ENCODE measurements at regions not wholly inside any gene's neighbourhood (a gene's known extent, or its start where the extent isn't known, plus 50 kb on each side); places are given as distances from the start of the nearest gene placed in this dataset.
A peak's percentile ranks its signal among the peaks of the same experiment; 100 is the strongest.
"Not testable (repeated sequence)": the region's sequence is repeated elsewhere in the genome, so short reads cannot be mapped to it uniquely, and the experiment has no call there.

GRCh38 chr21:31819692-31820091, 53.1 kb upstream of the HUNK start:
- FAIRE-seq; DNase-seq (ENCODE audit: low spot score): not testable (repeated sequence)

DNA sequence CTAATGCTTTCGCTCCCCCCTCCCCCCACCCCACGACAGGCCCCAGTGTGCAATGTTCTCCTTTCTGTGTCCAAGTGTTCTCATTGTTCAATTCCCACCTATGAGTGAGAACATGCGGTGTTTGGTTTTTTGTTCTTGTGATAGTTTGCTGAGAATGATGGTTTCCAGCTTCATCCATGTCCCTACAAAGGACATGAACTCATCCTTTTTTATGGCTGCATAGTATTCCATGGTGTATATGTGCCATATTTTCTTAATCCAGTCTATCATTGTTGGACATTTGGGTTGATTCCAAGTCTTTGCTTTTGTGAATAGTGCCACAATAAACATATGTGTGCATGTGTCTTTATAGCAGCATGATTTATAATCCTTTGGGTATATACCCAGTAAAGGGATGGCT, 58.5 kb upstream of the HUNK start:
- DNase-seq (ENCODE audit: low spot score); FAIRE-seq: not testable (repeated sequence)

- FAIRE-seq = no peak
- DNase-seq (ENCODE audit: low spot score) = no peak
Measured at GRCh38 chr21:31813862-31814261, 59.0 kb upstream of the HUNK start.

GRCh38 chr21:31804008-31804394, 68.8 kb upstream of the HUNK start:
- FAIRE-seq = no peak

GRCh38 chr21:31803039-31804007, 69.5 kb upstream of the HUNK start:
- DNase-seq (ENCODE audit: low spot score) (no peak), FAIRE-seq (no peak)

More at GRCh38 chr21:31804008-31804394, 68.8 kb upstream of the HUNK start:
- DNase-seq (ENCODE audit: low spot score) = no peak

- FAIRE-seq (no peak), DNase-seq (ENCODE audit: low spot score) (no peak)
Measured at GRCh38 chr21:31802331-31802730, 70.4 kb upstream of the SCAF4 start.

DNA sequence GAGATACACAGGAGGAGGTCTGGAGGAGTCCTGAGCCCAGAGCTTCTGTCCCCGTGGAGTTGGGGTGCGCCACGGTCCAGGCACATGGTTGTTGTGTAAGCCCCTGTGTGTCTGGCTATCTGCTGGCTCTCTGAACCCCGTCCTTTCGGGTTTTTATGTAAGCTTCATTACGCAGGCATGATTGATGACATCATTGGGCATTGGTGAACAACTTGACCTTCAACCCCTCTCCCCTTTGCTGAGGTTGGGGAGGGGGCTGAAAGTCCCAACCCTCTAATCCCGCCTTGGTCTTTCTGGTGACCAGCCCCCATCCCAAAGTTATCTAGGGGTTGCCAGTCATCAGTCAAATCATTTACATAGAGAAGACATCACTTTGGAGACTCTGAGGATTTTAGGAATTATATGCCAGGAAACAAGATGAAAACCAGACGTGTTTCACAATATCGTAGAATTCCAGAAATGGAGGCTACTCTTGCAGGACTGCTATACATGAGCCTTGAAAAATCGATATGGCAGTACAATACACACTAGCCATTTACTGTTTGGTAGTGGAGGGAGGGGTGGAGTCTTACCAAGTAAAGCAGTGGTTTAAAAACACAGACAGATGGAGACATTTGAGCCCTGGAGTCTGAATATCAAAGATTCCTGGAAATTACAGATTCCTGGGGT, 69.8 kb upstream of the SCAF4 start:
- no peak for FAIRE-seq
- DNase-seq (ENCODE audit: low spot score) = no peak

DNA sequence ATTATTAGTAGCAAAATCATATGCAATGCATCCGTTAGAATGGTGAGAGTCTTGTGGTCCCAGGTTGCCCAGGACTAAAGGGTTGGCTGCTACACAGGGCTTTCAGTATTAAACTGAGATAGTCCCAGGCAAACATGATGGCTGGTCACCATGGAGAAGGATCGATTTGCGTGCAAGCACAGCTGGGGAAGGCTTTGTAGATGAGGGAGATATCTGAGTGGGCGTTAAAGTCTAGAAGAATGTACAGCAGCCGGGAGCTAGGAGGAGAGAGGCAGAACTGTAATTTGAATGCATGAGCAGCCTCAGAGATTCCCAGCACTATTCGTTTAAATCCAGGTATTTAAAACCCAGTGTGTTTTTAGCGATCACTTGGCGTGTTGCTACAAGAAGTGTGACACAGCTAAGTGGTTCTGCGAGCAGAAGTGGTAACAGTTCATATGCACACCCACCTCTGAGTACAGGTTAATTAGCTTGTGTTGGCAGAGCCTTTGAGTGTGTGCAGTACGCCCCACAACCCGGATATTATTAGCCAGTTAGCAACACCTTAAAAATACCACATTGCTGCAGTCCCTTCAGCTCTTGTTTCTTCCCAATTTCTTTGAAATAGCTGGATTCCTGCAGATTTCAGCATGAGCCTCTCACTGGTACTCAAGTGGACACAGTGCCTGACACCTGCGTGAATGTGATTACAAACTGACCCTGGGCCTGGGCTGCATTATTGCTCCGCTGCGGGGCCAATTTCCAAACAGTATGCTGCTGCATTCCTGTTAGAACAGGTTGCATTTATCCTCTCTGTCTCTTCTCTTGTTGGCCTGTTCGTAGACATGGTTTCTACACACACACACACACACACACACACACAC, 67.2 kb upstream of the SCAF4 start:
- DNase-seq (ENCODE audit: low spot score) (no peak), FAIRE-seq (no peak)

DNA sequence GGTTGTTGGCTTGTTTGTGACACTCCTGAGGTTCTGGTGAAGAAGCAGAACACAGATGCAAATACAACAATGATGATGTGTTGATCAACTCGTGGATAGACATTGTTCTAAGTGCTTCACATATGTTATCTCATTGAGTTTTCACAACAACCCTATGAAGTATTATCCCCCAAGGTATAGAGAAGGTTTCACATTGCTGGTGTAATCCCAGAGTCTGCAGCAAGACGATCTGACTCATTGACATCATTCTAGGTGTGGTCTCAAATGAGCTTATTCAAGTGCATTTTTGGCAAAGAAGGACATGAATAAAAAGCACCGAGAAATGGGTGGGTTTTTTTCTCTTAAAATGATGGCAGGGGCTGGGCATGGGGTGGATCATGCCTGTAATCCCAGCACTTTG, 64.1 kb upstream of the SCAF4 start:
- FAIRE-seq = no peak
- no peak for DNase-seq (ENCODE audit: low spot score)

DNA sequence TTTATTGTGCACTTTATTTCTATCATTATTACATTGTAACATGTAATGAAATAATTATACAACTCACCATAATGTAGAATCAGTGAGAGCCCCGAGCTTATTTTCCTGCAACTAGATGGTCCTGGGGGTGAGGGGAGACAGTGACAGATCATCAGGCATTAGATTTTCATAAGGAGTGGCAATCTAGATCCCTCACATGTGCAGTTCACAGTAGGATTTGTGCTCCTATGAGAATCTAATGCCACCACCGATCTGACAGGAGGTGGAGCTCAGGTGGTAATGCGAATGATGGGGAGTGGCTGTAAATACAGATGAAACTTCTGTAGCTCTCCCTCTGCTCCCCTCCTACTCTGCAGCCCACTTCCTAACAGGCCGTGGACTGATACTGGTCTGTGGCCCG, 58.5 kb upstream of the SCAF4 start:
- not testable (repeated sequence) for FAIRE-seq; DNase-seq (ENCODE audit: low spot score)

DNA sequence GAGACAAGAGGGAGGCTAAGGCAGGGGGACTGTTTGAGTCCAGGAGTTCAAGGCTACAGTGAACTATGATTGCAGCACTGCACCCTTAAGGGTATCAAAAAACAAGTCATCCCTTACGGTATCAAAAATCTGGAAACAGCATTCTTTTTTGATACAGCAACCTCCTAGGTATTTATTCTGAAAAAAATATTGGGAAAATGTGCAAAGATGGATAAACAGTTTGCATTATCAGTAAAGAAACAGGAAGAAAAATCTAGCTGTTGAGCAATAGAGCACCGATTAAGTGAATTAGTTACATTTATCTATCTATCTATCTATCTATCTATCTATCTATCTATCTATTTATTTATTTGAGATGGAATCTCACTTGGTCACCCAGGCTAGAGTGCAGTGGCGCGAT, 56.7 kb upstream of the SCAF4 start:
- no peak for FAIRE-seq
- DNase-seq (ENCODE audit: low spot score) = no peak

DNA sequence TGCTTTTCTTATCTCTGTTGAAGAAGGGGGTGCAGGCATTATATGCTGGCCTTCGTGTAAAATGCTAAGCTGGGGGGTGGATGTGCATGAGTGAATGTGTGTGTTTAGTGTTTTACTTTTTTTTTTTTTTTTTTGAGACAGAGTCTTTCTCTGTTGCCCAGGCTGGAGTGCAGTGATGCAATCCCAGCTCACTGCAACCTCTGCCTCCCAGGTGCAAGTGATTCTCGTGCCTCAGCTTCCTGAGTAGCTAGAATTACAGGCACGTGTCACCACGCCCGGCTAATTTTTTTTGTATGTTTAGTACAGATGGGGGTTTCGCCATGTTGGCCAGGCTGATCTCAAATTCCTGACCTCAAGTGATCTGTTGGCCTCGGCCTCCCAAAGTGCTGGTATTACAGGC, 55.8 kb upstream of the SCAF4 start:
- not testable (repeated sequence) for DNase-seq (ENCODE audit: low spot score); FAIRE-seq

- DNase-seq (ENCODE audit: low spot score) = no peak
- no peak for FAIRE-seq
Measured at GRCh38 chr21:31786164-31786920, 54.4 kb upstream of the SCAF4 start.

DNA sequence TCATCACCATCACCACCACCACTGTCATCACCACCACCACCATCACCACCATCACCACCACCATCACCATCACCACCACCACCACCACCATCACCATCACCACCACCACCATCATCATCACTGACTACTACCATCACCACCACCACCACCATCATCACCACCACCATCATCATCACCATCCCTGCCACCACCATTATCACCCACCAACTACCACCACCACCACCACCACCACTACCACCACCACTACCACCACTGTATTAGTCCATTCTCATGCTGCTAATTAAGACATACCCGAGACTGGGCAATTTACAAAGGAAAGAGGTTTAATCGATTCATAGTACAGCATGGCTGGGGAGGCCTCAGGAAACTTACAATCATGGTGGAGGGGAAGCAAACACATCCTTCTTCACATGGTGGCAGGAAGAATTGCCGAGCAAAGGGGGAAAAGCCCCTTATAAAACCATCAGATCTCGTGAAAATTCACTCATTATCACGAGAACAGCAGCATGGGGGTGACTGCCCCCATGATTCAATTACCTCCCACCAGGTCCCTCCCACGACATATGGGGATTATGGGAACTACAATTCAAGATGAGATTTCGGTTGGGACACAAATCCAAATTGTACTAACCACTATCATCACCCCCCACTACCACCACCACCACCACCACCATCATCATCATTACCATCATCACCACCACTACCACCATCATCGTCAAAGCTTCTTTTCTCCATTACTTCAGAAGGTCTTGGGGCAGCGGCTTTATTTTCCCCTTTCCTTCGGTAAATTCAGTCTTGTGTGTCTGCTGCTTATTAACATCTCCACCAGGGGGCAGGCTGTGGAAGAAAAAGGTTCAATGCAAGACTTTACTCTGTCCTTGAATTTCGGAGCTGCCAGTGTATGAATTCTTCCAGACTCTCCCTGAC, 53.6 kb upstream of the SCAF4 start:
- DNase-seq (ENCODE audit: low spot score) = peak; percentile 15
- FAIRE-seq = not testable (repeated sequence)

GRCh38 chr21:31781737-31782136, 49.8 kb upstream of the SCAF4 start:
- no peak for DNase-seq (ENCODE audit: low spot score)
- FAIRE-seq = no peak
